Activated CD4-positive, alpha-beta T cell treated with anti-CD3 and anti-CD28 coated beads for 36 hours (primary cell): ENCODE measurements at regions not wholly inside any gene's neighbourhood (a gene's known extent, or its start where the extent isn't known, plus 50 kb on each side); places are given as distances from the start of the nearest gene placed in this dataset.

Experiments used
- ATAC-seq: fragments of 200-7000 bp; cut with Tn5 transposase; one replicate; pipeline ENCODE4 v1.10.0; 2021; ENCODE audit warnings: mild to moderate bottlenecking, moderate library complexity
- CTCF ChIA-PET: fragments of 350-600 bp; sonication (Branson Sonifier 250); formaldehyde crosslinking; loops from one replicate; lab custom pipeline; 2021; ENCODE audit warnings: antibody characterized with exemption; lab: Charles Lee
- POLR2A ChIA-PET: fragments of 350-600 bp; sonication (Branson Sonifier 250); formaldehyde crosslinking; loops from one replicate; lab custom pipeline; 2021; ENCODE audit warnings: antibody characterized with exemption, inconsistent platforms; lab: Charles Lee
- DNase-seq: peaks from one replicate; pipeline ENCODE4 v3.0.0-alpha.2; 2020
- H3K27ac Mint-ChIP-seq: one replicate; pipeline ENCODE4 v1.8.0; 2021; ENCODE audit warnings: mixed read lengths
- H3K27me3 Mint-ChIP-seq: one replicate; pipeline ENCODE4 v1.8.0; 2021; ENCODE audit warnings: mixed read lengths
- H3K36me3 Mint-ChIP-seq: one replicate; pipeline ENCODE4 v1.8.0; 2021; ENCODE audit warnings: low read depth, mixed read lengths
- H3K4me1 Mint-ChIP-seq: one replicate; pipeline ENCODE4 v1.8.0; 2021; ENCODE audit warnings: mixed read lengths
- H3K4me3 Mint-ChIP-seq: one replicate; pipeline ENCODE4 v1.8.0; 2021; ENCODE audit warnings: mild to moderate bottlenecking, moderate library complexity, mixed read lengths
- H3K9me3 Mint-ChIP-seq: one replicate; pipeline ENCODE4 v1.8.0; 2021; ENCODE audit warnings: low read depth, mixed read lengths
- intact Hi-C, 2 experiments: fragments of 100-400 bp; cut with DNase I in 1 of 2; cut with micrococcal nuclease in 1 of 2; formaldehyde crosslinking; loops; one replicate each; pipeline versions ENCODE4 v1.14.2 to v1.15.1; 2022 to 2024; cut with DNase I, micrococcal nuclease

DNA sequence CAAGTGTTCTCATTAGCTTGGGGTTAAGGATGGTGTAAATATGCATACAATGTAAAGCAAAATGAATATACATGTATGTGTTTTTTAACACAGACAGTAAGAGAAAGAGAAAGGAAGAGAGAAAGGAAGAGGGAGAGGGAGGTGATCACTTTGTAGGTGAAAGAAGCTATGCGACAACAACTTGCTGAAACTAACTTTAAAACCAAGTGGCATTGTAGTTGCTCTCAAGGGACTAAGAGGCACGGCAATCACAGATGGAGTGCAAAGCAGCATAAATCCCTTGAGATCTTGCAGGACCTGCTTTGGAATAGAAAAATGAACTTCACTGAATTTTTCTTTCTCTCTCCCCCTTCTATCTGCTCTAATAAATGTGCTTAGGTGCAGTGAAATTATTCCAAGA is 1665.0 kb upstream of the TENM3 start:
- Mint-ChIP-seq H3K36me3 (no peaks in the 10 kb centered on the region), H3K27ac (no peak overlapping the region), H3K4me3 (no peak overlapping the region), H3K9me3 (no peaks in the 10 kb centered on the region), H3K4me1 (no peaks in the 10 kb centered on the region), H3K27me3 (no peaks in the 10 kb centered on the region)
- DNase-seq (no peak), ATAC-seq (no peak)
- intact Hi-C loops: no loop called here
- CTCF ChIA-PET: interaction anchor here (0.6 kb wide), 1 partner anchor 1046 kb away, joined by 3 read pairs; no protein-coding TSS in a partner anchor
- POLR2A ChIA-PET: no interaction called here

DNA sequence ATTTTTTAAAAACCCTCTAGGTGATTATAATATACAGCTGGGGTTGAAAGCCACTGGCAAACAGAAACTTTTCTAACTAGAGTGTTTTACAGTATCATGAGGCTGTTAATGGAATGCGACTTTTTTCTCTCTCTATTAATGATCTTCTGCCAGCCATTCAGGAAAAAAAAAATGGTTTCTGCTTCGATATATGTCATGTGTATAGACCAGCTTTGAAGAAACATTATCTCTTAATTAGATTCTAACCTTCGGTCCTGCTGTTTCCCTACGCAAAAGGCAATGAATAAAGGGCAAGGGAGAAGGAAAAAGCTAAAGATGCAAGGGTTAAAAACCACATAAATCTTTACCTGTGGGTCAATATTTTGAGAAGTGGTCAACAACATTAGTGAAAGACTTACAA is 1662.1 kb upstream of the TENM3 start:
- ChIA-PET CTCF (no interaction called here), POLR2A (no interaction called here)
- intact Hi-C loops: no loop called here
- H3K4me3 Mint-ChIP-seq: no peak overlapping the region
- no peaks in the 10 kb centered on the region for H3K4me1 Mint-ChIP-seq
- H3K27me3 Mint-ChIP-seq: no peaks in the 10 kb centered on the region
- no peaks in the 10 kb centered on the region for H3K36me3 Mint-ChIP-seq
- no peak overlapping the region for H3K27ac Mint-ChIP-seq
- DNase-seq (no peak), ATAC-seq (no peak)
- H3K9me3 Mint-ChIP-seq: no peaks in the 10 kb centered on the region

DNA sequence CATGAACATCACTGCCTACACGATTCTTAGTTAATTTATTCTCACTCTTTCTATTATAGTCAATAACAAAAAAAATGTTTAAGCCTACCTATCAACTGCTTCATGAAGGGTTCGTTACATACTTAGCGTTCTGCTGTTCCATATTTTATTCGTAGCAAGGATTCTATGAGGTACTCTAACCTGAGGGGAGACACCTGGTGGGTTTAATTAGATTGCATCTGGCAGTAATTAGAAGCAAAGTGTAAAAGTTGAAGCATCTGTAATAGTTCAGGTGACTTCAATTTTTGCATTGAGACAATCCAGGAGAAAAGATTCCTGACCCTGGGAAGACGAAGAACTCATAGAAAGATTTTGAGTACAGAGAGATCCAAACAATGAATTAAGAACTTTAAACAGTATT is 1655.8 kb upstream of the TENM3 start:
- no peaks in the 10 kb centered on the region for H3K4me1 Mint-ChIP-seq
- ATAC-seq: no peak
- no peak overlapping the region for H3K4me3 Mint-ChIP-seq
- POLR2A ChIA-PET: no interaction called here
- no peaks in the 10 kb centered on the region for H3K9me3 Mint-ChIP-seq
- H3K27me3 Mint-ChIP-seq: no peaks in the 10 kb centered on the region
- intact Hi-C loops: no loop called here
- CTCF ChIA-PET: no interaction called here
- DNase-seq: no peak
- no peaks in the 10 kb centered on the region for H3K36me3 Mint-ChIP-seq
- H3K27ac Mint-ChIP-seq: no peak overlapping the region

DNA sequence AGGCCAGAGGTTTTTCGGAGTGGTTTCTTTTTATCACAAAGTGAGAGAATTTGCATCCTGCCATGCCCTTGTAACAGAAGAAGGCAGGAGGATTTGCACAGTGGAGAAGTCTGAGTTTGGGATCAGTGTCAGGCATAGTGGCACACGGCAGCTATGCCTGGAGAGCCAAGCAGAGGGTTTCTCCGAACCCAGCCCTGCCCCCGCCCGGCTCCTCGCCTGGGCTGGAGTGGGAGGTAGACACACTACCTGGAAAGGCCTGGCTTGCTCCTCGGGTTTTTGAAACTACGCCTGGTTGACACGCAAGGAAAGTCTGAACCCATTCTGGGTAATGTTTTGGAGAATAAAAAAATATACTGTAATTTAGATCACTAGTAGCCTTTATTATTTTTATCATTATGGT is 1653.6 kb upstream of the TENM3 start:
- intact Hi-C loops: no loop called here
- Mint-ChIP-seq H3K4me1 (no peaks in the 10 kb centered on the region), H3K27me3 (no peaks in the 10 kb centered on the region), H3K9me3 (no peaks in the 10 kb centered on the region), H3K36me3 (no peaks in the 10 kb centered on the region), H3K4me3 (no peak overlapping the region), H3K27ac (no peak overlapping the region)
- CTCF ChIA-PET: no interaction called here
- DNase-seq (no peak), ATAC-seq (no peak)
- POLR2A ChIA-PET: no interaction called here

DNA sequence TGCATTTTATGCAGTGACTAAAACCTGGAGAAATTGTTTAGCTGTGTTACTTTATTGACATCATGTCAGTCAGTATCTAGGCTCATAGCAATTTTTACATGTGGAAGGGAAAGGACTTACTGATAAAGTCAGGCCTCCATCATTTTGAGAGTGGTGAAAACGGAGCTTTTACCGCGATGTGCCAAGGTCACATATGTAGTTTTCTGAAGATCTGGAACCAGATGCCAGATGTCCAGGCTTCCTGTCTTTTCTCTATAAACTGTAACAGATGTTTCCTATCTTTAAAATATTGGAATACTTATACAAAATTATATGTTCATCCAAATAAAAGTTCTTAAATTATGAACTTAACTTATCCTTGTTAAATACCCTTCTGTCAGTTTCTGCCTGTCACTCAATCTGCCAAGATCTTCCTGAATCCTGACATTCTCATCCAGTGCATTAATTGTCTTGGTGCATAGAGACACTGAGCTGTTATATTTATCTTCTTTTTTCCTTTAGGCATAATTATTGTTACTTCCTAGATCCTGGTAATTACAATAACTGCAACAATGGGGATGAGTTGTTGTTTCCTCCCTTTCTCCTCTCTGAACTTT is 1646.2 kb upstream of the TENM3 start:
- ChIA-PET CTCF (no interaction called here), POLR2A (no interaction called here)
- intact Hi-C loops: no loop called here
- no peaks in the 10 kb centered on the region for H3K36me3 Mint-ChIP-seq
- DNase-seq: no peak
- no peak overlapping the region for H3K27ac Mint-ChIP-seq
- ATAC-seq: no peak
- no peak overlapping the region for H3K4me3 Mint-ChIP-seq
- H3K4me1 Mint-ChIP-seq: no peaks in the 10 kb centered on the region
- H3K9me3 Mint-ChIP-seq: peaks cover 2% of the 10 kb centered on the region
- no peaks in the 10 kb centered on the region for H3K27me3 Mint-ChIP-seq

DNA sequence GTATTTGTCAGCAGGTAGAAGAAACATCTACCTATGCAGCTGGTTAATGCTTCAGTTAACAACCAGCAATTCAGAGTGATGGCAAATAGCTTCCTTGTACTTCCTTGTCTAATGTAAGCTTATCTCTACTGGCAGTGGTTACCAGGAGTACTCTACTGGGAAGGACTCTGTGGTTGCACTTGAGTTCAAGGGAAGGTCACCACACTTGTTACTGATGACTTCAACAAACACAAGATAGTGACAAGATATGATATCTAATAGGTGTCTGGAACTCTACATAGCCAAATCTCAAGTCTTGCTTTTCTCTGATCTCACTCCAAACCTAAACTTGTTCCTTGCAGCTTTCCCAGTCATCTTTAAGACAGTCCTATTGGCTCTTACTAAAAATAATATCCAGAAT is 1644.9 kb upstream of the TENM3 start:
- no peaks in the 10 kb centered on the region for H3K36me3 Mint-ChIP-seq

DNA sequence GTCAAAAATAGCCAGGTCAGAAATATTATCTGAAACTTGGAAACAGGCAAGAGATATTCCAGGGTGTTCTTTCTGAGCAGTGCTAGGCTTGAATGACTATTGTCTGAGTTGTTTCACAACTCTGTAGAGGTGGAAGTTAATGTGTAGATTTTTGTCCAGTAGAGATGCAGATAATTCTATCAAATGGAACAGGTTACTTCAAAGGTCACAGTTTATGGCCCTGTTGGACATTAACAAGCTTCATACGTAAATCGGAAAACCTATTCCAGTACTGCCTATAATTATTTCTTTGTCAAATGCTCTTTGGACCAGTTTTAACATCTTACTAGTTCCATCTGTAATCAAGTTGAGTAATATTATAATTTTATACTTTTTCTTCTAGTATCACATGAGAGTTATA is 1639.4 kb upstream of the TENM3 start:
- ATAC-seq (no peak), DNase-seq (no peak)
- no peak overlapping the region for H3K4me3 Mint-ChIP-seq
- no peak overlapping the region for H3K27ac Mint-ChIP-seq
- no peaks in the 10 kb centered on the region for H3K4me1 Mint-ChIP-seq
- CTCF ChIA-PET: no interaction called here
- peaks cover 7% of the 10 kb centered on the region for H3K9me3 Mint-ChIP-seq
- no peaks in the 10 kb centered on the region for H3K36me3 Mint-ChIP-seq
- intact Hi-C loops: no loop called here
- no peaks in the 10 kb centered on the region for H3K27me3 Mint-ChIP-seq
- POLR2A ChIA-PET: no interaction called here

More for the DNA sequence above, 1644.9 kb upstream of the TENM3 start:
- intact Hi-C loops: no loop called here
- ChIA-PET POLR2A (no interaction called here), CTCF (no interaction called here)
- Mint-ChIP-seq H3K27me3 (no peaks in the 10 kb centered on the region), H3K9me3 (peaks cover 2% of the 10 kb centered on the region), H3K4me1 (no peaks in the 10 kb centered on the region), H3K27ac (no peak overlapping the region), H3K4me3 (no peak overlapping the region)
- no peak for ATAC-seq
- DNase-seq: no peak

DNA sequence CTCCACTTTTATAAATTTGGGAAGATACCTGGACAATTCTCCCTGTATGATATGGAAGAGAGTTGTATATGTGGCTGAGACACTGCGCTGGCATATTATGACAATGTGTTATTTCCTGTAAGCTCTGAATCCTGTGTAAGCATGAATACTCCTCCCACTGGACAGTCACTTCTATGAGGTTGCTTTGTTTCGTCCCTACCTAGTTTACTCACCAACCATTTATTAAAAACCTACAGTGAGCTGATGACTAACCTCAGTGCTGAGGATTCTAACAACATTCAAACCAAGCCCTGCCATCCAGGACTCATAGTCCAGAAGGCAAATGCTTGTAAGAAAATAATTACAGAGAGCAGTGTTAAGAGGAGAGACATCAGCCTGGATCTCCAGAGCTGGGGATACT is 1632.9 kb upstream of the TENM3 start:
- DNase-seq (no peak), ATAC-seq (no peak)
- CTCF ChIA-PET: no interaction called here
- Mint-ChIP-seq H3K4me1 (no peaks in the 10 kb centered on the region), H3K36me3 (no peaks in the 10 kb centered on the region), H3K9me3 (peaks cover 3% of the 10 kb centered on the region), H3K4me3 (no peak overlapping the region), H3K27ac (no peak overlapping the region), H3K27me3 (no peaks in the 10 kb centered on the region)
- intact Hi-C loops: no loop called here
- POLR2A ChIA-PET: no interaction called here

DNA sequence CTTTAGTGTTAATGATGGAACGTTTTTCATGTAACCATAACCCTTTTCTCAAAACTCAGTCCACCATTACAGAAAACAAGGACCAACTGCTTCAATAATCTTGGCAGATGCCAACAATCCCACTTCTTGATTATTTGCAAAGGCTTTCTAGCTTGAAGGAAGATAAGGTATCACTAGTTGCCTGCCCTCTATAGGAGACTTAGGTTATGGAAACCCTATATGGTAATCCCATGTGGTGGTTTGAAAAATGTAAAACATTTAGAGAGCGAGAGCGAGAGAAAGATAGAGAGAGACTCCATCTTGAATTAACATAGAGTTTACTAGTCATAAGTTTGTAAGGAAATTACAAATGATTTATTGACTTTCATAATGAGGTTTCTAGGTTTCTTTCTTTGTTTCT is 1627.5 kb upstream of the TENM3 start:
- POLR2A ChIA-PET: no interaction called here
- no peak overlapping the region for H3K27ac Mint-ChIP-seq
- peaks cover 3% of the 10 kb centered on the region for H3K9me3 Mint-ChIP-seq
- H3K36me3 Mint-ChIP-seq: no peaks in the 10 kb centered on the region
- no peaks in the 10 kb centered on the region for H3K27me3 Mint-ChIP-seq
- no peak for DNase-seq
- H3K4me1 Mint-ChIP-seq: no peaks in the 10 kb centered on the region
- no peak overlapping the region for H3K4me3 Mint-ChIP-seq
- no peak for ATAC-seq
- intact Hi-C loops: no loop called here
- CTCF ChIA-PET: no interaction called here

DNA sequence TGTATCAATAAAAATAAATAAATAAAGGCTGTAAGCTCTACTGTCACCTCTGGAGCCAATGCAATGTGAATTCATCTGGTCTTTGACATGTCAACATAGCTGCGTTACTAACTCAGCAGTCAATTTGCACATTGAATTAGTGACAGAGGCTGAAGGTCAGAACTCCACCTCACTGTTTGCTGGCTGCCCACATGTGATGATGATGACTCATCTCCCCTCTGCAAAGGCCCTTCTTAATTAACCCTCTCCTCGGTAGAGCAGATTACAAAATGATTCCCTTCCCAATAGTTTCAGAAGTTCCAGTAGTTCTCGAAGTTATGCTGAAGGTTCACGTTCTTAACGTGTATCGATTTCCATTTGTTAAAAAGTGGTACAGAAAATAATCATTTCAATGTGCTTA is 1626.0 kb upstream of the TENM3 start:
- ChIA-PET POLR2A (no interaction called here), CTCF (no interaction called here)
- H3K9me3 Mint-ChIP-seq: peaks cover 3% of the 10 kb centered on the region
- DNase-seq (no peak), ATAC-seq (no peak)
- H3K27ac Mint-ChIP-seq: no peak overlapping the region
- H3K36me3 Mint-ChIP-seq: no peaks in the 10 kb centered on the region
- no peak overlapping the region for H3K4me3 Mint-ChIP-seq
- intact Hi-C loops: no loop called here
- H3K4me1 Mint-ChIP-seq: no peaks in the 10 kb centered on the region
- no peaks in the 10 kb centered on the region for H3K27me3 Mint-ChIP-seq

DNA sequence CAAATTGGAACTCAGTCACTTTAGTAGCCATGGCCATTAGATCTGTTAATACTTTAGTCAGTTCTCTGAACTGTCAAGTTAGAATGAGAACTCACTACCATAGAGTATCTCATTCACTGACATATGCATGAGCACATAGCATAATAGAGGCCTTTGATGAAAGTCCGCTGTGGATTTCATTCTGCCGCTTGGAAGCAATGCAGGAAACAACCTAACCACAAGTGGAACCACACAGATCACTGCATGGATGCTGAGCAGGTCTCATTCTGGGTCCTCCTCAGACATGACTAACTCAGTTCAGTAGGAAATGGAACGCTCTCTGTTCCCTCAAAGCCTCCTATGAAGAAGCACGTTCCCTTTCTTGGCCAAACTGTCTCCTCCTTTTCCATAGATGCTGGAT is 1624.8 kb upstream of the TENM3 start:
- H3K4me1 Mint-ChIP-seq: no peaks in the 10 kb centered on the region
- ChIA-PET CTCF (no interaction called here), POLR2A (no interaction called here)
- no peaks in the 10 kb centered on the region for H3K27me3 Mint-ChIP-seq
- DNase-seq (no peak), ATAC-seq (no peak)
- no peaks in the 10 kb centered on the region for H3K36me3 Mint-ChIP-seq
- H3K4me3 Mint-ChIP-seq: no peak overlapping the region
- no peak overlapping the region for H3K27ac Mint-ChIP-seq
- peaks cover 3% of the 10 kb centered on the region for H3K9me3 Mint-ChIP-seq
- intact Hi-C loops: no loop called here

DNA sequence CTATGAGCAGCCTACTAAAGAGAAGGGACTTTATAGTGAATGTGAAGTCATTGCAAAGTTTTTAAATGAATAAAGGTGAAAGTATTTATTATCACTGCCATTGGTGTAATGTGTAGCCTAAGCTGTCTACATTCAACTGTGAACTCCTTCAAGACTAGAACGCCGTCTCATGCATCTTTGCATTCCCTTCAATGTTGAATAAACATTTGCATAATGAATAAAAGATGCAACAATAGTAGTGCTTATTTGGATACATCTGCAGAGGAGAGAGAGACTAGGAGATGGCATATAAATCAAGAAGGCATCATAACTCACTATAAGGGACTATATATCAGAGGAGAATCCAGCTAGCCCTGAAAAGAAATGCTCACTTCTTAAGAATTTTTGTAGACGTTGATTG is 1623.8 kb upstream of the TENM3 start:
- no peak for DNase-seq
- Mint-ChIP-seq H3K9me3 (peaks cover 3% of the 10 kb centered on the region), H3K4me3 (no peak overlapping the region), H3K36me3 (no peaks in the 10 kb centered on the region), H3K4me1 (no peaks in the 10 kb centered on the region), H3K27ac (no peak overlapping the region), H3K27me3 (no peaks in the 10 kb centered on the region)
- intact Hi-C loops: no loop called here
- ChIA-PET POLR2A (no interaction called here), CTCF (no interaction called here)
- no peak for ATAC-seq

DNA sequence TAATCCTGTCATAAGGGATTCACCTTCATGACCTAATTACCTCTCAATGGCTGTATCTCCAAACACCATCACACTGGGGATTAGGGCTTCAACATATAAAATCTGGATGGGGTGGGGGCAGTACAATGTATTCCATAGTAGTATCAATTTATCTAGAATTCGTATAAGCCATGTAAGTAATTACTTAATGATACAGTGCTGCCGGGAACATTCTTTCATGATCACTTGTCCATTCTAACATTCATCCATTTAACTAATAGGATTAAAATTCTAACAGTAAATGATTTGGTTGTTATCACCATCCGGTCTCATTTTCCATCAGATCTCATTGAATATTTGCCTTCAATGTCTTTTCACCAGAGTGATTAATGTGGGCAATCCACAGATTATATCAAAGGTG is 1620.9 kb upstream of the TENM3 start:
- Mint-ChIP-seq H3K4me3 (no peak overlapping the region), H3K27me3 (no peaks in the 10 kb centered on the region), H3K4me1 (no peaks in the 10 kb centered on the region), H3K9me3 (peaks cover 1% of the 10 kb centered on the region), H3K36me3 (no peaks in the 10 kb centered on the region), H3K27ac (no peak overlapping the region)
- intact Hi-C loops: no loop called here
- DNase-seq (no peak), ATAC-seq (no peak)
- ChIA-PET CTCF (no interaction called here), POLR2A (no interaction called here)
